Activated CD8-positive, alpha-beta T cell treated with anti-CD3 and anti-CD28 coated beads, Interleukin-2, amount 10 ng/mL, durations not matched to agents 7 days and 5 days (primary cell): ENCODE measurements at regions not wholly inside any gene's neighbourhood (a gene's known extent, or its start where the extent isn't known, plus 50 kb on each side); places are given as distances from the start of the nearest gene placed in this dataset.

ENCODE experiments used
- ATAC-seq: fragments of 150-1000 bp; cut with Tn5 transposase; one replicate; pipeline ENCODE4 v1.10.0; 2021; ENCODE audit warnings: moderate library complexity
- CTCF ChIA-PET: fragments of 350-600 bp; sonication (Branson Sonifier 250); formaldehyde crosslinking; loops from one replicate; lab custom pipeline; 2021; ENCODE audit warnings: antibody characterized with exemption; lab: Charles Lee
- POLR2A ChIA-PET: fragments of 350-600 bp; sonication (Branson Sonifier 250); formaldehyde crosslinking; loops from one replicate; lab custom pipeline; 2021; ENCODE audit warnings: antibody characterized with exemption; lab: Charles Lee
- DNase-seq: peaks from one replicate; pipeline ENCODE4 v3.0.0-alpha.2; 2020
- H3K27ac Mint-ChIP-seq: one replicate; pipeline ENCODE4 v1.8.0; 2021; ENCODE audit warnings: mild to moderate bottlenecking, mixed read lengths
- H3K27me3 Mint-ChIP-seq: one replicate; pipeline ENCODE4 v1.8.0; 2021; ENCODE audit warnings: low read depth, mixed read lengths
- H3K36me3 Mint-ChIP-seq: one replicate; pipeline ENCODE4 v1.8.0; 2021; ENCODE audit warnings: low read depth, mixed read lengths
- H3K4me1 Mint-ChIP-seq: one replicate; pipeline ENCODE4 v1.8.0; 2021; ENCODE audit warnings: low read depth, mixed read lengths
- H3K4me3 Mint-ChIP-seq: one replicate; pipeline ENCODE4 v1.8.0; 2021; ENCODE audit warnings: mild to moderate bottlenecking, mixed read lengths
- H3K9me3 Mint-ChIP-seq: one replicate; pipeline ENCODE4 v1.8.0; 2022; ENCODE audit warnings: mixed read lengths; ENCODE audit not compliant: insufficient read depth

DNA sequence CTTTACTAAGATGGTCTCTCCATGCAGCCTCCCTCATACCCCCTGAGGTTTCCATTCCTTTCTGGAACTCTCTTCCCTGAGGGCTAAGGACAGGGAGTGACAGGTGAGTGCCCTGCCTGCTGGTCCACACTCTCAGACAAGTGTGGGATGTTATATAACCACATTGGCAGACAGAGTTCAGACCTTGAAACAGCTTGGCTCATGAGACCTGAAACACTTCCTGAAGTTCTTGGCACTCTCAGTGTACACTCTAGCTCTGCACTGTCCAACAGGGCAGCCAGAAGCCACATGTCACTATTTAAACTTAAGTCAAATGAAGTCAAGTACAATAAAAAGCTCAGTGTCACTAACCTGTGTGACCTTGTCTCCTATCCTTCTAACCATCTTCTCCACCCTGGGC is 188.5 kb downstream of the ZNF621 start:
- Mint-ChIP-seq H3K36me3 (no peaks in the 10 kb centered on the region), H3K27ac (no peak overlapping the region), H3K4me3 (no peak overlapping the region), H3K9me3 (no peaks in the 10 kb centered on the region), H3K4me1 (peaks cover 9% of the 10 kb centered on the region), H3K27me3 (peaks cover 22% of the 10 kb centered on the region)
- POLR2A ChIA-PET: no interaction called here
- DNase-seq (no peak), ATAC-seq (no peak)
- CTCF ChIA-PET: no interaction called here

- Mint-ChIP-seq H3K4me1 (peaks cover 9% of the 10 kb centered on the region), H3K27ac (no peak overlapping the region), H3K27me3 (peaks cover 20% of the 10 kb centered on the region), H3K36me3 (no peaks in the 10 kb centered on the region), H3K4me3 (no peak overlapping the region), H3K9me3 (no peaks in the 10 kb centered on the region)
- ATAC-seq (no peak), DNase-seq (peak; percentile 28)
- ChIA-PET POLR2A (no interaction called here), CTCF (no interaction called here)
Observed at GRCh38 chr3:40713795-40714194, 189.0 kb downstream of the ZNF621 start.

DNA sequence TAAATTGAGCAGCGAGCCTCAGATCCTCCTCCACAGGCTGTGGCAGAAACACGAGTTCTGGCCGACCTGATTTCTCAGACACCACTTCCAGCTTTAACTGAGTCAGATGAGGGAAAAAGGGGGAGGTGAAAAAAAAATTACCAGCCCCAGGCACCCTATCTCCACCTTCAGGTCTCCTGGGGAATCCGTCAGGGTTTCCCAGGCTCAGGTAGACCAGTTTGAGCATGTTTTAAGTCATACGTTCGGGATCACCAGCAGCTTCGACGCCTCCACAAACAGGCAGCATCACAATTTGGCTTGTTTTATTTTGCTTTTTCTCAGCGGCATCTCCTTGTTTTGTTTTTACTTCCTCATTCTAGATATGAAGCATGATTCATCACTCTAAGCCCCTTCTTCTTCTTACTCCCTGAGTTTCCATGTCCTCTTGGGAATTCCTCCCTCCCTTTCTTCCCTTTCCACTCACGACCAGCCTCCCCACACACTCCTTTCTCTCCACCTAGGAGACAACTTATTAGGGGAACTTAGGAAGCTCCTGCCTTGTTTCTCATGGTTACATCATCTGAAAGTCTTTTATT is 190.1 kb downstream of the ZNF621 start:
- Mint-ChIP-seq H3K4me1 (peaks cover 9% of the 10 kb centered on the region), H3K27ac (no peak overlapping the region), H3K27me3 (peaks cover 19% of the 10 kb centered on the region), H3K9me3 (no peaks in the 10 kb centered on the region), H3K36me3 (no peaks in the 10 kb centered on the region), H3K4me3 (no peak overlapping the region)
- ChIA-PET CTCF (no interaction called here), POLR2A (no interaction called here)
- ATAC-seq (no peak), DNase-seq (no peak)

- no peaks in the 10 kb centered on the region for H3K36me3 Mint-ChIP-seq
- no peak overlapping the region for H3K27ac Mint-ChIP-seq
- peaks cover 9% of the 10 kb centered on the region for H3K4me1 Mint-ChIP-seq
- ATAC-seq (no peak), DNase-seq (no peak)
- no peaks in the 10 kb centered on the region for H3K9me3 Mint-ChIP-seq
- no peak overlapping the region for H3K4me3 Mint-ChIP-seq
- H3K27me3 Mint-ChIP-seq: peaks cover 18% of the 10 kb centered on the region
- POLR2A ChIA-PET: no interaction called here
- CTCF ChIA-PET: interaction anchor here (1.2 kb wide), 1 partner anchor 21 kb away, joined by 3 read pairs; no protein-coding TSS in a partner anchor
Observed at GRCh38 chr3:40715551-40715950, 190.8 kb downstream of the ZNF621 start.

- H3K27ac Mint-ChIP-seq: no peak overlapping the region
- ATAC-seq (no peak), DNase-seq (no peak)
- peaks cover 9% of the 10 kb centered on the region for H3K4me1 Mint-ChIP-seq
- peaks cover 17% of the 10 kb centered on the region for H3K27me3 Mint-ChIP-seq
- H3K36me3 Mint-ChIP-seq: no peaks in the 10 kb centered on the region
- no peak overlapping the region for H3K4me3 Mint-ChIP-seq
- ChIA-PET CTCF (no interaction called here), POLR2A (no interaction called here)
- no peaks in the 10 kb centered on the region for H3K9me3 Mint-ChIP-seq
Observed at GRCh38 chr3:40717471-40717870, 192.7 kb downstream of the ZNF621 start.

GRCh38 chr3:40718209-40718608 is 193.4 kb downstream of the ZNF621 start:
- H3K4me1 Mint-ChIP-seq: peaks cover 9% of the 10 kb centered on the region
- no peaks in the 10 kb centered on the region for H3K36me3 Mint-ChIP-seq
- POLR2A ChIA-PET: no interaction called here
- no peaks in the 10 kb centered on the region for H3K9me3 Mint-ChIP-seq
- ATAC-seq: no peak
- peaks cover 17% of the 10 kb centered on the region for H3K27me3 Mint-ChIP-seq
- no peak for DNase-seq
- no peak overlapping the region for H3K27ac Mint-ChIP-seq
- no peak overlapping the region for H3K4me3 Mint-ChIP-seq
- CTCF ChIA-PET: no interaction called here

GRCh38 chr3:40718681-40719080 is 193.9 kb downstream of the ZNF621 start:
- CTCF ChIA-PET: no interaction called here

GRCh38 chr3:40719660-40720287 is 195.0 kb downstream of the ZNF621 start:
- DNase-seq: no peak
- CTCF ChIA-PET: interaction anchor here (0.9 kb wide), 1 partner anchor 140 kb away, joined by 3 read pairs; no protein-coding TSS in a partner anchor

More at GRCh38 chr3:40718681-40719080, 193.9 kb downstream of the ZNF621 start:
- Mint-ChIP-seq H3K27me3 (peaks cover 14% of the 10 kb centered on the region), H3K4me1 (peaks cover 6% of the 10 kb centered on the region), H3K9me3 (no peaks in the 10 kb centered on the region), H3K4me3 (no peak overlapping the region), H3K27ac (no peak overlapping the region), H3K36me3 (no peaks in the 10 kb centered on the region)
- ATAC-seq: no peak
- no peak for DNase-seq
- POLR2A ChIA-PET: no interaction called here

GRCh38 chr3:40720341-40720740 is 195.6 kb downstream of the ZNF621 start:
- Mint-ChIP-seq H3K27ac (no peak overlapping the region), H3K4me3 (no peak overlapping the region), H3K4me1 (no peaks in the 10 kb centered on the region), H3K36me3 (no peaks in the 10 kb centered on the region), H3K27me3 (peaks cover 10% of the 10 kb centered on the region), H3K9me3 (no peaks in the 10 kb centered on the region)
- ChIA-PET POLR2A (no interaction called here), CTCF (interaction anchor here (0.9 kb wide), 1 partner anchor 140 kb away, joined by 3 read pairs; no protein-coding TSS in a partner anchor)
- ATAC-seq: no peak
- no peak for DNase-seq

More at GRCh38 chr3:40719660-40720287, 195.0 kb downstream of the ZNF621 start:
- Mint-ChIP-seq H3K27ac (no peak overlapping the region), H3K9me3 (no peaks in the 10 kb centered on the region), H3K4me1 (no peaks in the 10 kb centered on the region), H3K27me3 (peaks cover 14% of the 10 kb centered on the region), H3K4me3 (no peak overlapping the region), H3K36me3 (no peaks in the 10 kb centered on the region)
- no peak for ATAC-seq
- POLR2A ChIA-PET: no interaction called here

DNA sequence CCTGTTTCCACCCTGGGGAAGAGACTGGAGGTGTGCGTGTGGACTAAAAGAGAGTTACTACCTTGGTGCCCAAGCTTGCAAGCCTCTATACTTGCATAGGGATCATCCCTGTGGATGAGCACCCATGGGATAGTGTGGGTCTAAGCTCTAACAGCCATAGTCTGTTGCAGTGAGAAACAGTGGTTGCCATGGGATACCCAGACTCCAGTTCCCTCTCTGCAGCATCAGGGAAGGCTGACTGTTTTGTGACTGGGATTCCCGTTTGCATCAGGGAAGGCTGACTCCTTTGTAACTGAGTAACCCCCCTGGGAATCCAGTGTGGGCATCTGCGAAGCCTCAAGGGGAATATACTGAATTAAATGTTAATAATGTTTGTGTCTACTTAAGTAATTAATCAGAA is 196.1 kb downstream of the ZNF621 start:
- ATAC-seq: no peak
- H3K9me3 Mint-ChIP-seq: no peaks in the 10 kb centered on the region
- H3K4me1 Mint-ChIP-seq: no peaks in the 10 kb centered on the region
- peaks cover 7% of the 10 kb centered on the region for H3K27me3 Mint-ChIP-seq
- ChIA-PET CTCF (no interaction called here), POLR2A (no interaction called here)
- no peak for DNase-seq
- no peak overlapping the region for H3K4me3 Mint-ChIP-seq
- no peak overlapping the region for H3K27ac Mint-ChIP-seq
- no peaks in the 10 kb centered on the region for H3K36me3 Mint-ChIP-seq

DNA sequence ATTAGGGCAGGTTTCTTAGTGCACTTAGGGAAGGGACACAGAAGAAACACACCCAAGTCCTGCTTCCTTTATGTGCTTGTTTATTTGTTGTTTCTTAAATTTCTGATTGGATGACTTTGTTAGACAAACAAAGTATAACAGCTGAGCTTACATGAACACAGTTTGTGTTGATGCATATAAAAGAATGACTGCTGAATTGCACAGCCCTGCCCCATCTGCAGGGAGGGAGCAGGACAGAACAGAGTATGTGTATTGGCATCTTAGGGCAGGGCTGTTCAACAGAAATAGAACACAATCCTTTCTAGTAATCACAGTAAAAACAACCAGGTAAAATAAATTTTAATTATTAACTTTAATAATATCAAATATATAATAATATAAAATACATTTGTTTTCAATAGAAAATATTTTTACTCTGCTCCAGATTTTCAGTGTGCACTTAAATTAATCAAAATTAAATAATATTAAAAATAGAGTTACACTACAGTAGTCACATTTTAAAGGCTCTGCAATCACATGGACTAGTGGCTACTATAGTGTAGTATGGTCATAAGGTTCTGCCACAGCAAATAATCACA is 198.4 kb downstream of the ZNF621 start:
- no peak overlapping the region for H3K4me3 Mint-ChIP-seq
- ATAC-seq (no peak), DNase-seq (no peak)
- ChIA-PET POLR2A (no interaction called here), CTCF (no interaction called here)
- no peak overlapping the region for H3K27ac Mint-ChIP-seq
- no peaks in the 10 kb centered on the region for H3K36me3 Mint-ChIP-seq
- H3K27me3 Mint-ChIP-seq: peaks cover 10% of the 10 kb centered on the region
- no peaks in the 10 kb centered on the region for H3K4me1 Mint-ChIP-seq
- no peaks in the 10 kb centered on the region for H3K9me3 Mint-ChIP-seq

- no peak for ATAC-seq
- ChIA-PET POLR2A (no interaction called here), CTCF (no interaction called here)
- no peaks in the 10 kb centered on the region for H3K4me1 Mint-ChIP-seq
- no peak overlapping the region for H3K27ac Mint-ChIP-seq
- no peaks in the 10 kb centered on the region for H3K36me3 Mint-ChIP-seq
- H3K4me3 Mint-ChIP-seq: no peak overlapping the region
- no peak for DNase-seq
- H3K27me3 Mint-ChIP-seq: peaks cover 10% of the 10 kb centered on the region
- no peaks in the 10 kb centered on the region for H3K9me3 Mint-ChIP-seq
Observed at GRCh38 chr3:40725031-40725430, 200.3 kb downstream of the ZNF621 start.
